Stimulated activated CD4-positive, alpha-beta T cell treated with anti-CD3 and anti-CD28 coated beads, Interleukin-4, amount 100 ng/mL, for 24 hours (primary cell): ENCODE measurements at regions not wholly inside any gene's neighbourhood (a gene's known extent, or its start where the extent isn't known, plus 50 kb on each side); places are given as distances from the start of the nearest gene placed in this dataset.
"Not testable (repeated sequence)": the region's sequence is repeated elsewhere in the genome, so short reads cannot be mapped to it uniquely, and the experiment has no call there.

Source experiments
- DNase-seq: peaks from one replicate; pipeline ENCODE4 v3.0.0-alpha.2; 2020

- DNase-seq = no peak
Measured at GRCh38 chr6:155543166-155543847, 87.7 kb upstream of the NOX3 start.

GRCh38 chr6:155542036-155542435, 86.4 kb upstream of the NOX3 start:
- DNase-seq = no peak

- DNase-seq = no peak
Measured at GRCh38 chr6:155538708-155539390, 83.2 kb upstream of the NOX3 start.

- DNase-seq = no peak
Measured at GRCh38 chr6:155534678-155535077, 79.0 kb upstream of the NOX3 start.

GRCh38 chr6:155530219-155530834, 74.7 kb upstream of the NOX3 start:
- DNase-seq = peak; percentile 26

GRCh38 chr6:155529814-155530213, 74.2 kb upstream of the NOX3 start:
- DNase-seq = not testable (repeated sequence)

GRCh38 chr6:155528982-155529453, 73.4 kb upstream of the NOX3 start:
- no peak for DNase-seq

- no peak for DNase-seq
Measured at GRCh38 chr6:155528335-155528734, 72.7 kb upstream of the NOX3 start.

GRCh38 chr6:155527443-155527842, 71.8 kb upstream of the NOX3 start:
- DNase-seq = no peak

- peak; percentile 27 for DNase-seq
Measured at GRCh38 chr6:155523821-155524651, 68.4 kb upstream of the NOX3 start.

GRCh38 chr6:155521719-155522118, 66.1 kb upstream of the NOX3 start:
- no peak for DNase-seq

GRCh38 chr6:155520078-155520477, 64.4 kb upstream of the NOX3 start:
- no peak for DNase-seq

GRCh38 chr6:155519176-155519738, 63.6 kb upstream of the NOX3 start:
- no peak for DNase-seq

GRCh38 chr6:155517294-155517693, 61.7 kb upstream of the NOX3 start:
- DNase-seq = no peak

GRCh38 chr6:155510879-155511278, 55.2 kb upstream of the NOX3 start:
- DNase-seq = peak; percentile 25

GRCh38 chr6:155509743-155510475, 54.3 kb upstream of the NOX3 start:
- no peak for DNase-seq

GRCh38 chr6:155505608-155505989, 50.0 kb upstream of the NOX3 start:
- no peak for DNase-seq
